ENCODE measurements at regions not wholly inside any gene's neighbourhood (a gene's known extent, or its start where the extent isn't known, plus 50 kb on each side); places are given as distances from the start of the nearest gene placed in this dataset.

- Histone ChIP-seq H3K9me3 (ENCODE audit: control insufficient read depth, low read length) (no peaks in the 10 kb centered on the region), H3K27me3 (ENCODE audit: control insufficient read depth, insufficient read depth, low read length, poor library complexity, severe bottlenecking) (no peaks in the 10 kb centered on the region), H3K4me3 (ENCODE audit: low read length) (no peak overlapping the region), H3K4me1 (ENCODE audit: control insufficient read depth, insufficient read depth, low read length) (no peaks in the 10 kb centered on the region), H3K27ac (ENCODE audit: low read depth, low read length) (no peak overlapping the region), H3K9ac (ENCODE audit: extremely low read depth, low read length, poor library complexity, severe bottlenecking) (no peak overlapping the region), H3K36me3 (ENCODE audit: control insufficient read depth, insufficient read depth, low read length) (no peaks in the 10 kb centered on the region)
- DNase-seq, result no peak
- TF ChIP-seq CTCF (conservative IDR thresholded peaks at IDR 0.05), result no peak
- no peaks in the 10 kb centered on the region for H3K27me3 Mint-ChIP-seq (ENCODE audit: insufficient read depth)
- no peaks in the 10 kb centered on the region for H3K36me3 Mint-ChIP-seq (ENCODE audit: low read depth)
- H3K4me3 Mint-ChIP-seq, result no peak overlapping the region
- no peaks in the 10 kb centered on the region for H3K9me3 Mint-ChIP-seq
- 92 to 100% methylated on average over 1 to 3 of the region's 3 CpGs for WGBS, 2 experiments (ENCODE audit: insufficient coverage in 1 of 2, insufficient read length in 1 of 2)
- no peak overlapping the region for H3K27ac Mint-ChIP-seq
- no peaks in the 10 kb centered on the region for H3K4me1 Mint-ChIP-seq
These were observed 52.3 kb downstream of the MRPL57 start for GRCh38 chr13:21228738-21229137.

- H3K36me3 Mint-ChIP-seq (ENCODE audit: low read depth), result no peaks in the 10 kb centered on the region
- no peaks in the 10 kb centered on the region for H3K9me3 Mint-ChIP-seq
- Histone ChIP-seq H3K9me3 (ENCODE audit: control insufficient read depth, low read length) (no peaks in the 10 kb centered on the region), H3K27me3 (ENCODE audit: control insufficient read depth, insufficient read depth, low read length, poor library complexity, severe bottlenecking) (no peaks in the 10 kb centered on the region), H3K27ac (ENCODE audit: low read depth, low read length) (no peak overlapping the region), H3K4me3 (ENCODE audit: low read length) (no peak overlapping the region), H3K9ac (ENCODE audit: extremely low read depth, low read length, poor library complexity, severe bottlenecking) (no peak overlapping the region), H3K36me3 (ENCODE audit: control insufficient read depth, insufficient read depth, low read length) (no peaks in the 10 kb centered on the region), H3K4me1 (ENCODE audit: control insufficient read depth, insufficient read depth, low read length) (no peaks in the 10 kb centered on the region)
- DNase-seq, result no peak
- H3K27me3 Mint-ChIP-seq (ENCODE audit: insufficient read depth), result no peaks in the 10 kb centered on the region
- no peak overlapping the region for H3K4me3 Mint-ChIP-seq
- 96 to 100% methylated on average over 2 to 7 of the region's 7 CpGs for WGBS, 2 experiments (ENCODE audit: insufficient coverage in 1 of 2, insufficient read length in 1 of 2)
- no peak overlapping the region for H3K27ac Mint-ChIP-seq
- no peak for TF ChIP-seq CTCF (conservative IDR thresholded peaks at IDR 0.05)
- no peaks in the 10 kb centered on the region for H3K4me1 Mint-ChIP-seq
These were observed 53.0 kb downstream of the MRPL57 start for GRCh38 chr13:21229241-21230024.

GRCh38 chr13:21230516-21230915 is 54.1 kb downstream of the MRPL57 start:
- no peak for TF ChIP-seq CTCF (conservative IDR thresholded peaks at IDR 0.05)
- DNase-seq, result no peak
- WGBS, 2 experiments (ENCODE audit: insufficient coverage in 1 of 2, insufficient read length in 1 of 2), result 87 to 100% methylated on average over 3 of the region's 3 CpGs
- no peak overlapping the region for H3K27ac Mint-ChIP-seq
- Histone ChIP-seq H3K27me3 (ENCODE audit: control insufficient read depth, insufficient read depth, low read length, poor library complexity, severe bottlenecking) (no peaks in the 10 kb centered on the region), H3K27ac (ENCODE audit: low read depth, low read length) (no peak overlapping the region), H3K36me3 (ENCODE audit: control insufficient read depth, insufficient read depth, low read length) (no peaks in the 10 kb centered on the region), H3K4me3 (ENCODE audit: low read length) (no peak overlapping the region), H3K9me3 (ENCODE audit: control insufficient read depth, low read length) (no peaks in the 10 kb centered on the region), H3K4me1 (ENCODE audit: control insufficient read depth, insufficient read depth, low read length) (no peaks in the 10 kb centered on the region), H3K9ac (ENCODE audit: extremely low read depth, low read length, poor library complexity, severe bottlenecking) (no peak overlapping the region)
- no peaks in the 10 kb centered on the region for H3K9me3 Mint-ChIP-seq
- H3K4me1 Mint-ChIP-seq, result no peaks in the 10 kb centered on the region
- H3K36me3 Mint-ChIP-seq (ENCODE audit: low read depth), result no peaks in the 10 kb centered on the region
- H3K4me3 Mint-ChIP-seq, result no peak overlapping the region
- no peaks in the 10 kb centered on the region for H3K27me3 Mint-ChIP-seq (ENCODE audit: insufficient read depth)

All from endodermal cell (in vitro differentiated cells).